PFSK-1 (cell line): ENCODE measurements at regions not wholly inside any gene's neighbourhood (a gene's known extent, or its start where the extent isn't known, plus 50 kb on each side); places are given as distances from the start of the nearest gene placed in this dataset.

ENCODE experiments used
- POLR2AphosphoS5 ChIP-seq: IDR thresholded peaks from 2 replicates; pipeline ENCODE4 v1.6.1; 2012; ENCODE audit warnings: low read depth, mild to moderate bottlenecking, control low read depth, low read length, moderate library complexity
- TAF1 ChIP-seq: IDR thresholded peaks from 2 replicates; pipeline ENCODE4 v1.6.1; 2012; ENCODE audit warnings: low read length, control low read depth, borderline replicate concordance; ENCODE audit not compliant: insufficient read depth

- TF ChIP-seq POLR2AphosphoS5 (no peak), TAF1 (no peak)
Observed at GRCh38 chr2:38427054-38427453, 50.0 kb upstream of the ATL2 start.
